KMS-11 (cell line): ENCODE measurements at regions not wholly inside any gene's neighbourhood (a gene's known extent, or its start where the extent isn't known, plus 50 kb on each side); places are given as distances from the start of the nearest gene placed in this dataset.

Experiments used
- H2AFZ ChIP-seq: fragments of 200-600 bp; sonication (generic); 2 replicates; pipeline ENCODE4 v1.6.1; 2016; ENCODE audit warnings: antibody characterized with exemption, mixed run types, low read depth
- H3K27ac ChIP-seq: fragments of 200-600 bp; sonication (generic); 2 replicates; pipeline ENCODE4 v1.6.1; 2016; ENCODE audit warnings: mild to moderate bottlenecking, mixed run types
- H3K27me3 ChIP-seq: fragments of 200-600 bp; sonication (generic); 2 replicates; pipeline ENCODE4 v1.6.1; 2017; ENCODE audit warnings: mild to moderate bottlenecking, low read depth, mixed run types, moderate library complexity; ENCODE audit not compliant: insufficient read depth
- H3K36me3 ChIP-seq: fragments of 200-600 bp; sonication (generic); 2 replicates; pipeline ENCODE4 v1.6.1; 2017; ENCODE audit warnings: mild to moderate bottlenecking, mixed run types; ENCODE audit not compliant: insufficient read depth
- H3K4me1 ChIP-seq: fragments of 200-600 bp; sonication (generic); 2 replicates; pipeline ENCODE4 v1.6.1; 2016; ENCODE audit warnings: mild to moderate bottlenecking, low read depth, mixed run types; ENCODE audit not compliant: poor library complexity, severe bottlenecking
- H3K4me2 ChIP-seq: fragments of 200-600 bp; sonication (generic); 2 replicates; pipeline ENCODE4 v1.7.0; 2016; ENCODE audit warnings: mild to moderate bottlenecking, mixed run types
- H3K4me3 ChIP-seq: fragments of 200-600 bp; sonication (generic); IDR thresholded peaks from 2 replicates; pipeline ENCODE4 v1.6.1; 2017; ENCODE audit warnings: low read depth, low read length, mixed read lengths; ENCODE audit not compliant: insufficient read depth
- H3K79me2 ChIP-seq: fragments of 200-600 bp; sonication (generic); 2 replicates; pipeline ENCODE4 v1.6.1; 2016; ENCODE audit warnings: low read depth, mixed run types; ENCODE audit not compliant: insufficient read depth
- H3K9ac ChIP-seq: fragments of 200-600 bp; sonication (generic); 2 replicates; pipeline ENCODE4 v1.6.1; 2016; ENCODE audit warnings: mild to moderate bottlenecking, mixed run types
- H4K20me1 ChIP-seq: fragments of 200-600 bp; sonication (generic); 2 replicates; pipeline ENCODE4 v1.6.1; 2016; ENCODE audit warnings: mild to moderate bottlenecking, mixed run types; ENCODE audit not compliant: insufficient read depth
- TF ChIP-seq, protein P1 (sequence below): fragments of 200-600 bp; sonication (generic); conservative IDR thresholded peaks from 2 replicates; pipeline ENCODE4 v1.6.1; 2017; ENCODE audit warnings: low read depth, mild to moderate bottlenecking, antibody characterized with exemption, low read length, moderate library complexity, mixed read lengths

- Histone ChIP-seq H3K9ac (no peak overlapping the region), H3K4me3 (no peak overlapping the region), H4K20me1 (no peaks in the 10 kb centered on the region), H3K4me1 (no peaks in the 10 kb centered on the region), H3K36me3 (no peaks in the 10 kb centered on the region), H3K27ac (no peak overlapping the region), H3K27me3 (no peaks in the 10 kb centered on the region), H3K79me2 (no peaks in the 10 kb centered on the region), H2AFZ (no peak overlapping the region), H3K4me2 (no peak overlapping the region)
- TF ChIP-seq, protein P1, sequence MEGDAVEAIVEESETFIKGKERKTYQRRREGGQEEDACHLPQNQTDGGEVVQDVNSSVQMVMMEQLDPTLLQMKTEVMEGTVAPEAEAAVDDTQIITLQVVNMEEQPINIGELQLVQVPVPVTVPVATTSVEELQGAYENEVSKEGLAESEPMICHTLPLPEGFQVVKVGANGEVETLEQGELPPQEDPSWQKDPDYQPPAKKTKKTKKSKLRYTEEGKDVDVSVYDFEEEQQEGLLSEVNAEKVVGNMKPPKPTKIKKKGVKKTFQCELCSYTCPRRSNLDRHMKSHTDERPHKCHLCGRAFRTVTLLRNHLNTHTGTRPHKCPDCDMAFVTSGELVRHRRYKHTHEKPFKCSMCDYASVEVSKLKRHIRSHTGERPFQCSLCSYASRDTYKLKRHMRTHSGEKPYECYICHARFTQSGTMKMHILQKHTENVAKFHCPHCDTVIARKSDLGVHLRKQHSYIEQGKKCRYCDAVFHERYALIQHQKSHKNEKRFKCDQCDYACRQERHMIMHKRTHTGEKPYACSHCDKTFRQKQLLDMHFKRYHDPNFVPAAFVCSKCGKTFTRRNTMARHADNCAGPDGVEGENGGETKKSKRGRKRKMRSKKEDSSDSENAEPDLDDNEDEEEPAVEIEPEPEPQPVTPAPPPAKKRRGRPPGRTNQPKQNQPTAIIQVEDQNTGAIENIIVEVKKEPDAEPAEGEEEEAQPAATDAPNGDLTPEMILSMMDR = no peak
Measured at GRCh38 chr18:26677957-26678356, 129.6 kb upstream of the KCTD1 start.

DNA sequence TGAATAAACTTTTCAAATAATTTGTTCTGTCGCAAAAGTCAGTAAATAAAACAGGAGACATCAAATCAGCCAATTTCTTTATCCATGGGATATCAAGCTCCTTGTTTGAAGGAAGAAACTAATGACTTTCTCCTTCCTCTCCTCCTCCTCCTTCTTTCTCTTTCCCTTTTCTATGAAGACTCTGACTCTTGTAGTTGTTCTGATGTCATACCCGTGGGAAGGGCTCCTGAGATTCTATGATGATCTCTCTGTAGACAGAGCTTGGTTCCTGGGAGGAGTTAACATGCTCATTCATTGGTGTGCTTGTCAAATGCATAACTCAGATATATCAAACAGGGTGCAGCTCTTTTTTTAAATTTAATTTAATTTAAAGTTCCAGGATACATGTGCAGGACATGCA, 118.7 kb upstream of the KCTD1 start:
- Histone ChIP-seq H3K27ac (no peak overlapping the region), H3K36me3 (no peaks in the 10 kb centered on the region), H4K20me1 (no peaks in the 10 kb centered on the region), H3K4me1 (no peaks in the 10 kb centered on the region), H2AFZ (no peak overlapping the region), H3K4me2 (no peak overlapping the region), H3K4me3 (no peak overlapping the region), H3K27me3 (no peaks in the 10 kb centered on the region), H3K9ac (no peak overlapping the region), H3K79me2 (no peaks in the 10 kb centered on the region)
- TF ChIP-seq, protein P1 = no peak

GRCh38 chr18:26662996-26663395, 114.6 kb upstream of the KCTD1 start:
- Histone ChIP-seq H3K36me3 (no peaks in the 10 kb centered on the region), H3K79me2 (no peaks in the 10 kb centered on the region), H3K27me3 (no peaks in the 10 kb centered on the region), H3K4me2 (no peak overlapping the region), H3K9ac (no peak overlapping the region), H2AFZ (no peak overlapping the region), H4K20me1 (no peaks in the 10 kb centered on the region), H3K4me3 (no peak overlapping the region), H3K27ac (no peak overlapping the region), H3K4me1 (peaks cover under 1% of the 10 kb centered on the region)
- TF ChIP-seq, protein P1 = no peak

DNA sequence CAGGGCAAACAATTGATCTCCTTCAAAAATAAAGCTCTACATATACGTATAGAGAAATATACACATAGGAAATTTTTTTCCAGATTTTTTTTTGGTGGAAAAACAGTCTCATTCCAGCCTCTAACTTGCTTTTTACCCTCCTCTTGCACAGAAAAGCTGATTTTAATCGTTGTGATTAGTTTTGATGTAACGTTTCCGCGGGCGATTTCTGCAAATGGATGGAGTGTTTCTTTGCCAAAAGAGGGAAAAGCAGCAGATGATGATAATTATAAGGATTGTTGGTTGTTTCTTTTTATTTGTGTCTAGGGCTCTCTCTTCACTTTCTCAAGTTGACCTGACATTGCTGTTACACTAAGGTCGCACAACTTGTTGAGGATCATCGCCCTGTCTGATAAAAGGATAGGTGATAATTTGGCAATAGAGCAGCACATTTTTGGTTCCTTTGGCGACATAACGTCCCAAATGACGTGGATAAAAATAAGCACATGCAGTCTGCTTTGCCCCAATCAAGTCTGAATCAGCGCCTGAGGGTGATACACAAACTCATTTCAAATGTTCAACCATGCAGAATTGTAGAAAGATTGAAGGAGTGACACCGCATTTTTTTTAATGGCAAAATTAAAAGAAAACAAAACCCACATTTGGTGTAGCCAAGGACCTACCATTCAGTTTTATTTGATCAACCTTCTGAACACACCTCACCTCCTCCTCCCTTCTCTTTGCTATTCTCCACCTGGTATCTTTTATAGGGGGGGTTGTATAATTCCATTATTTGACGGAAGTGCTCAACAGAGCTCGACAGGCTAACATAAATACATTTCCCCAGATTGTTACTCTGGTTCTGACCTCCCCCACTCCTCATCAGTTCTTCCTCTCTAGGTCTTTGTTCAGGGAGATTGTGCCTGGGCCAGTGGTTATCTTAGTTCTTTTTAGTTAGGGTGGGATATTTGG, 109.6 kb upstream of the KCTD1 start:
- peaks cover 6% of the 10 kb centered on the region for H3K4me1 ChIP-seq
- no peaks in the 10 kb centered on the region for H3K27me3 ChIP-seq
- no peak overlapping the region for H3K4me3 ChIP-seq
- H4K20me1 ChIP-seq = no peaks in the 10 kb centered on the region
- no peak overlapping the region for H3K9ac ChIP-seq
- H3K79me2 ChIP-seq = no peaks in the 10 kb centered on the region
- no peaks in the 10 kb centered on the region for H3K36me3 ChIP-seq
- TF ChIP-seq, protein P1 = no peak
- no peak overlapping the region for H3K27ac ChIP-seq
- peak overlapping the region; percentile 95 for H3K4me2 ChIP-seq
- peak overlapping the region; percentile 88 for H2AFZ ChIP-seq
